GM19043 (cell line): ENCODE measurements at regions not wholly inside any gene's neighbourhood (a gene's known extent, or its start where the extent isn't known, plus 50 kb on each side); places are given as distances from the start of the nearest gene placed in this dataset.

Source experiments
- ATAC-seq: cut with Tn5 transposase; IDR thresholded peaks from one replicate; pipeline ENCODE4 v1.9.1; 2021; ENCODE audit warnings: low read depth; ENCODE audit not compliant: unreplicated experiment

- no peak for ATAC-seq
Measured at GRCh38 chr15:69951898-69952555, 145.7 kb downstream of the TLE3 start.

GRCh38 chr15:69953051-69953450 is 144.7 kb downstream of the TLE3 start:
- no peak for ATAC-seq

- no peak for ATAC-seq
Measured at GRCh38 chr15:69953816-69954215, 143.9 kb downstream of the TLE3 start.

GRCh38 chr15:69954666-69955065 is 143.1 kb downstream of the TLE3 start:
- no peak for ATAC-seq

- ATAC-seq = no peak
Measured at GRCh38 chr15:69955240-69955894, 142.3 kb downstream of the TLE3 start.

- ATAC-seq = no peak
Measured at GRCh38 chr15:69956417-69956816, 141.3 kb downstream of the TLE3 start.

GRCh38 chr15:69957175-69957574 is 140.5 kb downstream of the TLE3 start:
- no peak for ATAC-seq

GRCh38 chr15:69958496-69959084 is 139.1 kb downstream of the TLE3 start:
- no peak for ATAC-seq

- no peak for ATAC-seq
Measured at GRCh38 chr15:69962561-69962960, 135.2 kb downstream of the TLE3 start.

GRCh38 chr15:69963385-69963784 is 134.3 kb downstream of the TLE3 start:
- ATAC-seq = no peak

GRCh38 chr15:69971771-69972170 is 125.9 kb downstream of the TLE3 start:
- no peak for ATAC-seq

GRCh38 chr15:69972436-69972835 is 125.3 kb downstream of the TLE3 start:
- no peak for ATAC-seq

- ATAC-seq = no peak
Measured at GRCh38 chr15:69973102-69973714, 124.5 kb downstream of the TLE3 start.

- ATAC-seq = no peak
Measured at GRCh38 chr15:69973880-69974279, 123.8 kb downstream of the TLE3 start.

- no peak for ATAC-seq
Measured at GRCh38 chr15:69974321-69974720, 123.4 kb downstream of the TLE3 start.

GRCh38 chr15:69976366-69976994 is 121.2 kb downstream of the TLE3 start:
- ATAC-seq = no peak

- ATAC-seq = no peak
Measured at GRCh38 chr15:69978603-69979002, 119.1 kb downstream of the TLE3 start.

GRCh38 chr15:69979262-69979661 is 118.5 kb downstream of the TLE3 start:
- no peak for ATAC-seq

GRCh38 chr15:69979783-69980182 is 117.9 kb downstream of the TLE3 start:
- ATAC-seq = peak; percentile 84

GRCh38 chr15:69980341-69981059 is 117.2 kb downstream of the TLE3 start:
- no peak for ATAC-seq
